HEK293 (cell line): ENCODE measurements at regions not wholly inside any gene's neighbourhood (a gene's known extent, or its start where the extent isn't known, plus 50 kb on each side); places are given as distances from the start of the nearest gene placed in this dataset.

ENCODE experiments used
- CTCF ChIA-PET: fragments of 350-600 bp; formaldehyde crosslinking; extraction: SDS; loops from one replicate; lab custom pipeline; 2021; ENCODE audit warnings: antibody characterized with exemption; lab: Yijun Ruan, JAX
- POLR2A ChIA-PET: fragments of 300-600 bp; formaldehyde crosslinking; extraction: SDS; loops from one replicate; lab custom pipeline; 2020; ENCODE audit warnings: antibody characterized with exemption, inconsistent platforms; lab: Yijun Ruan, JAX
- H3K27ac ChIP-seq: fragments of 200-500 bp; sonication (Bioruptor generic); 2 replicates; pipeline ENCODE4 v1.5.1; 2014; ENCODE audit warnings: low read depth, low read length, control low read depth, inconsistent platforms; ENCODE audit errors: extremely low read depth
- H3K36me3 ChIP-seq, 2 experiments: fragments of 200-500 bp in 1 of 2; sonication (Bioruptor generic) in 1 of 2; 1 replicate in 1 of 2; 2 replicates in 1 of 2; pipeline ENCODE4 v1.5.1; 2014 to 2017; ENCODE audit warnings: inconsistent platforms in 2 of 2, low read length in 2 of 2; ENCODE audit not compliant: control insufficient read depth in 2 of 2, insufficient read depth in 1 of 2
- H3K4me1 ChIP-seq: fragments of 200-500 bp; sonication (Bioruptor generic); 2 replicates; pipeline ENCODE4 v1.5.1; 2014; ENCODE audit warnings: mild to moderate bottlenecking, low read length, inconsistent platforms; ENCODE audit not compliant: control insufficient read depth, insufficient read depth
- H3K4me3 ChIP-seq: 2 replicates; pipeline ENCODE4 v1.5.1; 2011; ENCODE audit warnings: low read depth, mild to moderate bottlenecking, control low read depth, low read length, moderate library complexity
- H3K9me3 ChIP-seq: fragments of 200-500 bp; sonication (Bioruptor generic); 2 replicates; pipeline ENCODE4 v1.5.1; 2014; ENCODE audit warnings: low read depth, low read length, inconsistent platforms; ENCODE audit not compliant: control insufficient read depth, insufficient read depth
- ATF2 ChIP-seq: fragments of 450-650 bp; formaldehyde crosslinking; IDR thresholded peaks from 2 replicates; pipeline ENCODE4 v1.5.1; 2016; ENCODE audit warnings: missing biosample characterization, missing genetic modification characterization, low read depth
- OVOL3 ChIP-seq: fragments of 450-650 bp; formaldehyde crosslinking; IDR thresholded peaks from 2 replicates; pipeline ENCODE4 v1.5.1; 2016; ENCODE audit warnings: missing biosample characterization, missing genetic modification characterization
- REST ChIP-seq: fragments of 450-650 bp; formaldehyde crosslinking; IDR thresholded peaks from 2 replicates; pipeline ENCODE4 v1.5.1; 2016; ENCODE audit warnings: missing biosample characterization, missing genetic modification characterization
- SCRT1 ChIP-seq: fragments of 450-650 bp; formaldehyde crosslinking; IDR thresholded peaks from 2 replicates; pipeline ENCODE4 v1.5.1; 2016; ENCODE audit warnings: missing biosample characterization, missing genetic modification characterization, borderline replicate concordance
- SP3 ChIP-seq: fragments of 450-650 bp; formaldehyde crosslinking; IDR thresholded peaks from 2 replicates; pipeline ENCODE4 v1.5.1; 2016; ENCODE audit warnings: missing biosample characterization, missing genetic modification characterization
- ZBTB1 ChIP-seq: fragments of 450-650 bp; formaldehyde crosslinking; IDR thresholded peaks from 2 replicates; pipeline ENCODE4 v1.5.1; 2016; ENCODE audit warnings: missing biosample characterization, missing genetic modification characterization
- ZFP37 ChIP-seq: fragments of 450-650 bp; formaldehyde crosslinking; IDR thresholded peaks from 2 replicates; pipeline ENCODE4 v1.5.1; 2016; ENCODE audit warnings: missing biosample characterization, missing genetic modification characterization
- ZIC2 ChIP-seq: fragments of 450-650 bp; formaldehyde crosslinking; IDR thresholded peaks from 2 replicates; pipeline ENCODE4 v1.5.1; 2016; ENCODE audit warnings: missing biosample characterization, missing genetic modification characterization
- ZNF10 ChIP-seq: fragments of 450-650 bp; formaldehyde crosslinking; IDR thresholded peaks from 2 replicates; pipeline ENCODE4 v1.5.1; 2017; ENCODE audit warnings: missing biosample characterization, missing genetic modification characterization
- ZNF148 ChIP-seq: fragments of 450-650 bp; formaldehyde crosslinking; IDR thresholded peaks from 2 replicates; pipeline ENCODE4 v1.5.0; 2017; ENCODE audit warnings: missing biosample characterization, missing genetic modification characterization, borderline replicate concordance
- ZNF23 ChIP-seq: fragments of 450-650 bp; formaldehyde crosslinking; IDR thresholded peaks from 2 replicates; pipeline ENCODE4 v1.5.1; 2016; ENCODE audit warnings: missing biosample characterization, missing genetic modification characterization, borderline replicate concordance
- ZNF239 ChIP-seq: fragments of 450-650 bp; formaldehyde crosslinking; IDR thresholded peaks from 2 replicates; pipeline ENCODE4 v1.5.1; 2016; ENCODE audit warnings: missing biosample characterization, missing genetic modification characterization
- ZNF302 ChIP-seq: fragments of 450-650 bp; formaldehyde crosslinking; IDR thresholded peaks from 2 replicates; pipeline ENCODE4 v1.5.1; 2016; ENCODE audit warnings: missing biosample characterization, missing genetic modification characterization, low read depth
- ZNF404 ChIP-seq: fragments of 450-650 bp; formaldehyde crosslinking; IDR thresholded peaks from 2 replicates; pipeline ENCODE4 v1.5.1; 2017; ENCODE audit warnings: missing biosample characterization, missing genetic modification characterization
- ZNF473 ChIP-seq: fragments of 450-650 bp; formaldehyde crosslinking; IDR thresholded peaks from 2 replicates; pipeline ENCODE4 v1.5.1; 2017; ENCODE audit warnings: missing biosample characterization, missing genetic modification characterization
- ZNF510 ChIP-seq: fragments of 450-650 bp; formaldehyde crosslinking; IDR thresholded peaks from 2 replicates; pipeline ENCODE4 v1.5.1; 2018; ENCODE audit warnings: mild to moderate bottlenecking, missing genetic modification characterization, missing biosample characterization; ENCODE audit not compliant: insufficient replicate concordance
- ZNF549 ChIP-seq: fragments of 450-650 bp; IDR thresholded peaks from 2 replicates; pipeline ENCODE4 v1.5.1; 2018; ENCODE audit warnings: missing biosample characterization, missing genetic modification characterization, mild to moderate bottlenecking, inconsistent platforms, moderate library complexity
- ZNF600 ChIP-seq: fragments of 450-650 bp; formaldehyde crosslinking; IDR thresholded peaks from 2 replicates; pipeline ENCODE4 v1.5.1; 2016; ENCODE audit warnings: missing biosample characterization, missing genetic modification characterization
- ZNF624 ChIP-seq: fragments of 450-650 bp; formaldehyde crosslinking; IDR thresholded peaks from 2 replicates; pipeline ENCODE4 v1.5.1; 2017; ENCODE audit warnings: missing biosample characterization, missing genetic modification characterization
- ZNF626 ChIP-seq: fragments of 450-650 bp; sonication (Bioruptor Pico); formaldehyde crosslinking; IDR thresholded peaks from 2 replicates; pipeline ENCODE4 v1.5.1; 2018; ENCODE audit warnings: missing biosample characterization, missing genetic modification characterization, inconsistent platforms
- ZNF701 ChIP-seq: fragments of 450-650 bp; formaldehyde crosslinking; IDR thresholded peaks from 2 replicates; pipeline ENCODE4 v1.5.1; 2016; ENCODE audit warnings: missing biosample characterization, missing genetic modification characterization
- ZNF776 ChIP-seq: fragments of 450-650 bp; formaldehyde crosslinking; IDR thresholded peaks from 2 replicates; pipeline ENCODE4 v1.5.0; 2017; ENCODE audit warnings: missing biosample characterization, missing genetic modification characterization, borderline replicate concordance
- ZNF777 ChIP-seq: fragments of 450-650 bp; formaldehyde crosslinking; IDR thresholded peaks from 2 replicates; pipeline ENCODE4 v1.5.1; 2017; ENCODE audit warnings: missing biosample characterization, missing genetic modification characterization, borderline replicate concordance
- ZNF830 ChIP-seq: fragments of 450-650 bp; IDR thresholded peaks from 2 replicates; pipeline ENCODE4 v1.5.0; 2018; ENCODE audit warnings: missing biosample characterization, missing genetic modification characterization, low read depth, mild to moderate bottlenecking, moderate library complexity
- TF ChIP-seq, protein P1 (sequence below): fragments of 450-650 bp; formaldehyde crosslinking; IDR thresholded peaks from 2 replicates; pipeline ENCODE4 v1.5.1; 2017; ENCODE audit warnings: missing biosample characterization, mild to moderate bottlenecking, missing genetic modification characterization, moderate library complexity

DNA sequence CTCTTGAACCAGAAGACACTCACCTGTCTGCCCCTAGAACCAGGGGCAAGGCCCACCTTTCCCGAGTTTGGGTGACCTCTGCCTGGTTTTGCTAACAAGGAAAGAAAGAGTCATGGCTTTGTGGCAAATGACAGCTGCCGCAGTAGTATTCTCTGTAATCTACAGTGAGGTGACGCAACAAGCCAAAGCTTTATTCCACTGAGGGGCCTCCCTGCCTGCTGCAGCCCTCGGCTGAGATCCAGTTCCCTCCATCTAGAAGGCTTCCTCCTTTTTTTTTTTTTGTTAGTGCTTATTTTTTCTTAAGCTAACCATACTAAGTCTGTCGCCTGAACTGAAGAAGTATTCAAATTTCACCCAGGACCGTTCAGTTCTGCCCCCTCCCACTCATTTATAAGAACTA, 142.3 kb upstream of the TMCC3 start:
- Histone ChIP-seq H3K9me3 (no peaks in the 10 kb centered on the region), H3K4me3 (no peak overlapping the region), H3K4me1 (no peaks in the 10 kb centered on the region), H3K27ac (no peak overlapping the region), H3K36me3 (no peaks in the 10 kb centered on the region)
- POLR2A ChIA-PET = no interaction called here
- TF ChIP-seq OVOL3 (tag by site-specific recombination) (no peak), SCRT1 (tag by site-specific recombination) (no peak), ZFP37 (tag by site-specific recombination) (no peak), ZNF10 (tag by site-specific recombination) (no peak), ZNF239 (tag by site-specific recombination) (no peak), ZNF830 (tag by site-specific recombination) (no peak), ZNF701 (tag by site-specific recombination) (no peak)
- TF ChIP-seq, protein P1, sequence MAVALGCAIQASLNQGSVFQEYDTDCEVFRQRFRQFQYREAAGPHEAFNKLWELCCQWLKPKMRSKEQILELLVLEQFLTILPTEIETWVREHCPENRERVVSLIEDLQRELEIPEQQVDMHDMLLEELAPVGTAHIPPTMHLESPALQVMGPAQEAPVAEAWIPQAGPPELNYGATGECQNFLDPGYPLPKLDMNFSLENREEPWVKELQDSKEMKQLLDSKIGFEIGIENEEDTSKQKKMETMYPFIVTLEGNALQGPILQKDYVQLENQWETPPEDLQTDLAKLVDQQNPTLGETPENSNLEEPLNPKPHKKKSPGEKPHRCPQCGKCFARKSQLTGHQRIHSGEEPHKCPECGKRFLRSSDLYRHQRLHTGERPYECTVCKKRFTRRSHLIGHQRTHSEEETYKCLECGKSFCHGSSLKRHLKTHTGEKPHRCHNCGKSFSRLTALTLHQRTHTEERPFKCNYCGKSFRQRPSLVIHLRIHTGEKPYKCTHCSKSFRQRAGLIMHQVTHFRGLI (tag by site-specific recombination) = no peak
- CTCF ChIA-PET = no interaction called here

GRCh38 chr12:94791933-94792332, 141.6 kb upstream of the TMCC3 start:
- Histone ChIP-seq H3K4me3 (no peak overlapping the region), H3K36me3 (no peaks in the 10 kb centered on the region), H3K9me3 (no peaks in the 10 kb centered on the region), H3K4me1 (no peaks in the 10 kb centered on the region), H3K27ac (no peak overlapping the region)
- ChIA-PET CTCF (interaction anchor here (0.6 kb wide), 1 partner anchor 1154 kb away, joined by 3 read pairs; no protein-coding TSS in a partner anchor), POLR2A (no interaction called here)
- no peak for TF ChIP-seq REST (tag by site-specific recombination)
- no peak for TF ChIP-seq ZNF148
- TF ChIP-seq ZNF549 (tag by site-specific recombination) = no peak
- no peak for TF ChIP-seq ZIC2 (tag by site-specific recombination)
- no peak for TF ChIP-seq ZNF510 (tag by site-specific recombination)
- TF ChIP-seq ZNF23 (tag by site-specific recombination) = no peak
- no peak for TF ChIP-seq ZNF626 (tag by site-specific recombination)
- TF ChIP-seq ZBTB1 = no peak
- no peak for TF ChIP-seq ZNF777 (tag by site-specific recombination)
- no peak for TF ChIP-seq SP3 (tag by site-specific recombination)
- no peak for TF ChIP-seq ZNF600
- TF ChIP-seq ZNF776 = no peak
- TF ChIP-seq ATF2 = no peak
- no peak for TF ChIP-seq ZNF473
- TF ChIP-seq ZNF10 (tag by site-specific recombination) = no peak
- TF ChIP-seq ZNF624 (tag by site-specific recombination) = no peak
- TF ChIP-seq ZNF302 (tag by site-specific recombination) = no peak
- no peak for TF ChIP-seq ZNF404 (tag by site-specific recombination)
- no peak for TF ChIP-seq ZNF239 (tag by site-specific recombination)
